Mucosa of gallbladder (tissue), 1 donor: ENCODE measurements at regions not wholly inside any gene's neighbourhood (a gene's known extent, or its start where the extent isn't known, plus 50 kb on each side); places are given as distances from the start of the nearest gene placed in this dataset.

Source experiments
- DNase-seq: peaks from one replicate; pipeline ENCODE4 v3.0.0-alpha.2; 2020; ENCODE audit warnings: low spot score
- donor health status: DM: no; HTN: no; CAD: no.

- DNase-seq: no peak
Measured at GRCh38 chr18:22330508-22330907, 87.2 kb downstream of the CTAGE1 start.

GRCh38 chr18:22325396-22325795 lies 92.3 kb downstream of the CTAGE1 start:
- no peak for DNase-seq

GRCh38 chr18:22324191-22325131 lies 93.3 kb downstream of the CTAGE1 start:
- DNase-seq: peak; percentile 51

- DNase-seq: peak; percentile 31
Measured at GRCh38 chr18:22322243-22322691, 95.4 kb downstream of the CTAGE1 start.

GRCh38 chr18:22320771-22321170 lies 96.9 kb downstream of the CTAGE1 start:
- no peak for DNase-seq

GRCh38 chr18:22320155-22320554 lies 97.6 kb downstream of the CTAGE1 start:
- no peak for DNase-seq

GRCh38 chr18:22318745-22319407 lies 98.8 kb downstream of the CTAGE1 start:
- no peak for DNase-seq

- DNase-seq: peak; percentile 44
Measured at GRCh38 chr18:22314420-22314819, 103.3 kb downstream of the CTAGE1 start.

- no peak for DNase-seq
Measured at GRCh38 chr18:22314001-22314400, 103.7 kb downstream of the CTAGE1 start.

- DNase-seq: no peak
Measured at GRCh38 chr18:22311301-22311700, 106.4 kb downstream of the CTAGE1 start.

GRCh38 chr18:22309191-22309590 lies 108.5 kb downstream of the CTAGE1 start:
- DNase-seq: no peak

GRCh38 chr18:22307528-22307927 lies 110.2 kb downstream of the CTAGE1 start:
- no peak for DNase-seq

GRCh38 chr18:22303927-22304326 lies 113.8 kb downstream of the CTAGE1 start:
- no peak for DNase-seq

- no peak for DNase-seq
Measured at GRCh38 chr18:22302144-22302543, 115.6 kb downstream of the CTAGE1 start.

GRCh38 chr18:22300665-22301636 lies 116.8 kb downstream of the CTAGE1 start:
- DNase-seq: no peak

- no peak for DNase-seq
Measured at GRCh38 chr18:22297008-22297407, 120.7 kb downstream of the CTAGE1 start.

GRCh38 chr18:22296304-22296703 lies 121.4 kb downstream of the CTAGE1 start:
- no peak for DNase-seq

- DNase-seq: no peak
Measured at GRCh38 chr18:22293417-22293816, 124.0 kb downstream of the GATA6 start.

- no peak for DNase-seq
Measured at GRCh38 chr18:22290004-22290403, 120.6 kb downstream of the GATA6 start.

GRCh38 chr18:22286585-22286984 lies 117.2 kb downstream of the GATA6 start:
- DNase-seq: peak; percentile 83

- no peak for DNase-seq
Measured at GRCh38 chr18:22285361-22286140, 116.2 kb downstream of the GATA6 start.
